GM23248 (cell line): ENCODE measurements at regions not wholly inside any gene's neighbourhood (a gene's known extent, or its start where the extent isn't known, plus 50 kb on each side); places are given as distances from the start of the nearest gene placed in this dataset.

Source experiments
- DNase-seq: peaks from one replicate; pipeline ENCODE4 v3.0.0-alpha.2; 2015
- H2AFZ ChIP-seq: fragments of 200-600 bp; sonication (generic); 2 replicates; pipeline ENCODE4 v1.6.1; 2016; ENCODE audit warnings: antibody characterized with exemption
- H3F3A ChIP-seq: fragments of 200-600 bp; sonication (generic); 2 replicates; pipeline ENCODE4 v1.6.1; 2016; ENCODE audit warnings: mild to moderate bottlenecking, antibody characterized with exemption, mixed run types; ENCODE audit not compliant: insufficient read depth
- H3K27ac ChIP-seq: fragments of 200-600 bp; sonication (generic); 2 replicates; pipeline ENCODE4 v1.5.1; 2016; ENCODE audit warnings: mild to moderate bottlenecking
- H3K27me3 ChIP-seq: fragments of 200-600 bp; sonication (generic); replicated peaks from 2 replicates; pipeline ENCODE4 v1.6.1; 2016; ENCODE audit warnings: mild to moderate bottlenecking; ENCODE audit not compliant: insufficient read depth
- H3K36me3 ChIP-seq: fragments of 200-600 bp; sonication (generic); 2 replicates; pipeline ENCODE4 v1.6.1; 2016; ENCODE audit warnings: low read depth, mild to moderate bottlenecking
- H3K4me1 ChIP-seq: fragments of 200-600 bp; sonication (generic); 2 replicates; pipeline ENCODE4 v1.6.1; 2016; ENCODE audit warnings: mild to moderate bottlenecking; ENCODE audit not compliant: insufficient read depth
- H3K4me2 ChIP-seq: fragments of 200-600 bp; sonication (generic); one replicate; pipeline ENCODE4 v1.6.1; 2016; ENCODE audit warnings: mild to moderate bottlenecking; ENCODE audit not compliant: unreplicated experiment
- H3K4me3 ChIP-seq: fragments of 200-600 bp; sonication (generic); 2 replicates; pipeline ENCODE4 v1.5.1; 2016; ENCODE audit warnings: mild to moderate bottlenecking
- H3K79me2 ChIP-seq: fragments of 200-600 bp; sonication (generic); 2 replicates; pipeline ENCODE4 v1.6.1; 2016; ENCODE audit warnings: mild to moderate bottlenecking; ENCODE audit not compliant: insufficient read depth
- H3K9ac ChIP-seq: fragments of 200-600 bp; sonication (generic); 2 replicates; pipeline ENCODE4 v1.6.1; 2016; ENCODE audit warnings: mild to moderate bottlenecking
- H3K9me2 ChIP-seq: fragments of 200-600 bp; sonication (generic); 2 replicates; pipeline ENCODE4 v1.6.1; 2016; ENCODE audit warnings: mixed run types, mild to moderate bottlenecking, moderate library complexity; ENCODE audit not compliant: insufficient read depth
- H3K9me3 ChIP-seq: fragments of 200-600 bp; sonication (generic); one replicate; pipeline ENCODE4 v1.6.1; 2017; ENCODE audit warnings: low read depth
- H4K20me1 ChIP-seq: fragments of 200-600 bp; sonication (generic); 2 replicates; pipeline ENCODE4 v1.6.0; 2016; ENCODE audit not compliant: insufficient read depth
- EZH2 ChIP-seq: fragments of 200-600 bp; sonication (generic); IDR thresholded peaks from 2 replicates; pipeline ENCODE4 v1.6.1; 2018; ENCODE audit warnings: antibody characterized with exemption, mild to moderate bottlenecking; ENCODE audit not compliant: insufficient read depth, poor library complexity, severe bottlenecking
- EZH2phosphoT487 ChIP-seq: fragments of 200-600 bp; sonication (generic); IDR thresholded peaks from 2 replicates; pipeline ENCODE4 v1.6.1; 2018; ENCODE audit warnings: antibody characterized with exemption, moderate library complexity, mild to moderate bottlenecking, low read depth; ENCODE audit not compliant: insufficient read depth
- WGBS, 2 experiments: methylation state at CpG; one replicate each; pipeline ENCODE4 v1.1.6; 2015 to 2017; ENCODE audit warnings: low lambda C conversion rate in 2 of 2, low coverage in 1 of 2; ENCODE audit errors: missing lambda C conversion rate in 2 of 2; 5-methylcytosine and 5-hydroxymethylcytosine counted together
- in situ Hi-C: fragments of 300-500 bp; cut with MboI; formaldehyde crosslinking; loops from 2 replicates; pipeline ENCODE4 v1.15.0; 2020

DNA sequence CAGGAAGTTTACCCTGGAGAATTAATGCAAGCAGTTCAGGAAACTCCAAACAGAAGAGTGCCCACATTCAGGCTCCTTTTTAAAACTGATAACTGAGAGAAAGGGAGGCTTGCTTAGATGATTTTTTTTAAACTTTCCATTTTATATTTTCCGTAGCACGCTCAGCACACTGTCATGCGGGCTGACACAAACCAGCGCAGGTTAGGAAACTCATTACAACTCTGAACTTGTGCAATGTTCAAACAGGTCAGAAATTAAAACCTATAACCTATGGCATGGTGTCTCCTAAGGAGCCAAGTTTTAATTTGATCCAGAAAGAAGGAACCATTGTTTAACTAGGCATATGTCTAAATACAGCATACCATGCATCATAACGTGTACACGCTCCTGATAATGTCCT lies 117.7 kb upstream of the SMIM21 start:
- WGBS, 2 experiments, result 69 to 71% methylated on average over 6 of the region's 6 CpGs
- no peak overlapping the region for H3K27ac ChIP-seq

DNA sequence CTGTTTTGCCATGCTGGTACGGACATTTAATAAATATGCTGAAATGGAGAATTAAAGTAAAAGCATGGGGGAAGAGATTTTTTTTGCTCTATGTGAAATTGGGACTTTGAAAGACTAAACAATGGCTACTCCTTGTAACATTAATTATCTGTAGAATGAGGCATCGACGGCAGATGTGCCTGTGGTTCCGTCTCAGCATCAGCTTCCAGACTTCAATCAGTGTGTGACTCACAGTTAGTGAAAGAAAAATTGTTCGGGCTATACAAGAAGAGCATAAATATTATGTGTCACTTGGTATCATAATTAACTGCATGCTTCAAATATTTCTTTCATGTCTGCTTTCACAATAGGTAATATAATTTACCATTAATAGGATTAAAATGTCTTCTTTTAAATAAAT lies 117.0 kb upstream of the SMIM21 start:
- Histone ChIP-seq H3K79me2 (no peaks in the 10 kb centered on the region), H3K36me3 (no peaks in the 10 kb centered on the region), H3F3A (peaks cover 31% of the 10 kb centered on the region), H2AFZ (no peak overlapping the region), H3K4me3 (peak overlapping the region; percentile 28; the same call in 1 of the 2 replicates), H3K4me1 (peaks cover 21% of the 10 kb centered on the region), H3K9ac (no peak overlapping the region), H4K20me1 (no peaks in the 10 kb centered on the region), H3K9me2 (no peaks in the 10 kb centered on the region), H3K27ac (peak overlapping the region; percentile 35), H3K9me3 (no peaks in the 10 kb centered on the region), H3K27me3 (peaks cover 12% of the 10 kb centered on the region; the same call in 1 of the 2 replicates), H3K4me2 (peak overlapping the region; percentile 49)
- WGBS, 2 experiments, result 2% methylated on average over 5 of the region's 5 CpGs
- peak; percentile 85 for DNase-seq
- TF ChIP-seq EZH2phosphoT487, result 0 out of 2 replicates have a peak, but pooled peaks have one; percentile 74
- TF ChIP-seq EZH2, result no peak
- in situ Hi-C loops, result no loop called here

More for the DNA sequence above, 117.7 kb upstream of the SMIM21 start:
- DNase-seq, result peak; percentile 18
- Histone ChIP-seq H3K9me3 (no peaks in the 10 kb centered on the region), H3K4me1 (peaks cover 19% of the 10 kb centered on the region), H3K9ac (no peak overlapping the region), H2AFZ (no peak overlapping the region), H3K4me2 (peak overlapping the region; percentile 49), H4K20me1 (no peaks in the 10 kb centered on the region), H3K27me3 (peaks cover 18% of the 10 kb centered on the region), H3K9me2 (no peaks in the 10 kb centered on the region), H3K36me3 (no peaks in the 10 kb centered on the region), H3K4me3 (0 out of 2 replicates have a peak overlapping the region, but pooled peaks have one; percentile 28), H3K79me2 (no peaks in the 10 kb centered on the region), H3F3A (peaks cover 27% of the 10 kb centered on the region)
- TF ChIP-seq EZH2phosphoT487, result no peak
- no peak for TF ChIP-seq EZH2
- in situ Hi-C loops, result no loop called here

DNA sequence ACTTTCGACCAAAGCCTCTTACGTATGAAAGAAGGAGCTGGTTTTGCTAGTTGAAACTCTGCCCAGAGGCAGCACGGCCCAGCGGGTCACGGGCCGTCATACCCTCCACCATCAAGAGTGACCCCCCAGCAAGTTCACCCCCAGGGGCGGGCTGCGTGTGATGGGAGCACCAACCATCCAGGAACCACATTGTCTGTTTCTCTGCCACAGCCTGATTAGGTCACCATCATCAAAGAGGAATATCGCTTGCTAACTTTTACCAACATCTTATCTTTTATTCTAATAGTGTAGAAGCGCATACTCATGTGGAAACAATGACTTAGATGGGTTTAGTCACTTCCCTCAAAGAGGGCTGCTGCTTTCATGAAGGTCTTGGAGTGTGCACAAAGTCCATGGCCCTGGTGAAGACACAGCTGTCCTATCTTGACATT lies 116.6 kb upstream of the SMIM21 start:
- 30 to 33% methylated on average over 10 of the region's 10 CpGs for WGBS, 2 experiments
- peak overlapping the region; percentile 28; the same call in 1 of the 2 replicates for H3K4me3 ChIP-seq
- H3K36me3 ChIP-seq, result no peaks in the 10 kb centered on the region
- TF ChIP-seq EZH2phosphoT487, result no peak
- no peak for TF ChIP-seq EZH2
- peak overlapping the region; percentile 35 for H3K27ac ChIP-seq
- no peak overlapping the region for H3K9ac ChIP-seq
- H3K9me3 ChIP-seq, result no peaks in the 10 kb centered on the region
- peaks cover 25% of the 10 kb centered on the region for H3K4me1 ChIP-seq
- no peak overlapping the region for H2AFZ ChIP-seq
- H3K9me2 ChIP-seq, result no peaks in the 10 kb centered on the region
- no peaks in the 10 kb centered on the region for H3K79me2 ChIP-seq
- peak overlapping the region; percentile 49 for H3K4me2 ChIP-seq
- DNase-seq, result peak; percentile 79
- peaks cover 35% of the 10 kb centered on the region for H3F3A ChIP-seq
- in situ Hi-C loops, result no loop called here
- H3K27me3 ChIP-seq, result 0 out of 2 replicates have a peak, but pooled peaks cover 8% of the 10 kb centered on the region
- H4K20me1 ChIP-seq, result no peaks in the 10 kb centered on the region

DNA sequence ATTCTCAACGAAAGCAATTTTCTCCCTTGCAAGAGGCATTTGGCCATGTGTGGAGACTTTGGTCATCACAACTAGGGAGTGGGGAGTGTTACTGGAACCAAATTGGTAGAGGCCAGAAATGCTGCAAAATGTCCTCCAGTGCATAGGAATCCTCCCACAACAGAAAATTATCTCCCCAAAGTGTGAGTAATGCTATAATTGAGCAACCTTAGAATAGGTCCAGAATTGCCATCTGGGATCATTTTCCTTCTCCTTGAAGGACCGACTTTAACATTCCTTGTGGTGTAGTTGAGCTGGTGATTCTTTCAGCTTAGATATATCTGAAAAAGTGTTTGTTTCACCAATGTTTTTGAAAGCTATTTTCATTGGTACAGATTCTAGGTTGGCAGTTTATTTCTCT lies 111.2 kb upstream of the SMIM21 start:
- peak; percentile 91 for DNase-seq
- Histone ChIP-seq H4K20me1 (no peaks in the 10 kb centered on the region), H3K9me2 (no peaks in the 10 kb centered on the region), H3K4me2 (peak overlapping the region; percentile 68), H3K9ac (no peak overlapping the region), H3K4me3 (peak overlapping the region; percentile 34), H3K79me2 (no peaks in the 10 kb centered on the region), H3F3A (peaks cover 24% of the 10 kb centered on the region), H3K27ac (peak overlapping the region; percentile 29; the same call in 1 of the 2 replicates), H3K36me3 (no peaks in the 10 kb centered on the region), H2AFZ (peak overlapping the region; percentile 68), H3K4me1 (peaks cover 17% of the 10 kb centered on the region), H3K9me3 (no peaks in the 10 kb centered on the region), H3K27me3 (no peaks in the 10 kb centered on the region)
- in situ Hi-C loops, result no loop called here
- 2 to 6% methylated on average over 2 of the region's 2 CpGs for WGBS, 2 experiments
- TF ChIP-seq EZH2, result no peak
- 0 out of 2 replicates have a peak, but pooled peaks have one; percentile 36 for TF ChIP-seq EZH2phosphoT487

DNA sequence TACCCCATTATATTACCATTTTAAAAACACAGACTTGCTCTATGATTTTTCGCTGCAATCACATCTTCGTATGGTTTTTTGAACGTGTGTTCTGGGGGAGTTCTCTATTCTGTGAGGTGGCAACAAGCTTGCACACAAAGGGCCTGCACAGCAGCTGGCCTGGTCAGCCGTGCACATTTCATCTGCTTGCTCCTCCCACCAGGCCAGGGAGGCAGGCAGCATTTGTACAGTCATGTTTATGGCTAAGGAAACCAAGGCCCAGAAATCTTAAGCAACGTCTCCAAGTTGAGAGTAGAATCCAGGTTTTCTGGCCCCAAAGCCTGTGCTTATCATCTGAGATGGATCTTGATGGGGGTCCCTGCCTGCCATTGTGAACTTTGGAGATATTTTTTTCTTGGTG lies 106.4 kb upstream of the SMIM21 start:
- H3K4me2 ChIP-seq, result no peak overlapping the region
- H3K4me3 ChIP-seq, result no peak overlapping the region
- no peaks in the 10 kb centered on the region for H3K9me2 ChIP-seq
- H3K27me3 ChIP-seq, result no peaks in the 10 kb centered on the region
- H3K36me3 ChIP-seq, result no peaks in the 10 kb centered on the region
- H4K20me1 ChIP-seq, result no peaks in the 10 kb centered on the region
- no peak overlapping the region for H2AFZ ChIP-seq
- no peaks in the 10 kb centered on the region for H3K9me3 ChIP-seq
- no peak overlapping the region for H3K9ac ChIP-seq
- peaks cover 7% of the 10 kb centered on the region for H3F3A ChIP-seq
- H3K4me1 ChIP-seq, result peaks cover 6% of the 10 kb centered on the region
- in situ Hi-C loops, result no loop called here
- WGBS, 2 experiments, result 49 to 52% methylated on average over 5 of the region's 5 CpGs
- no peaks in the 10 kb centered on the region for H3K79me2 ChIP-seq
- TF ChIP-seq EZH2 (no peak), EZH2phosphoT487 (no peak)
- DNase-seq, result peak; percentile 58
- H3K27ac ChIP-seq, result no peak overlapping the region
